ENCODE measurements at regions not wholly inside any gene's neighbourhood (a gene's known extent, or its start where the extent isn't known, plus 50 kb on each side); places are given as distances from the start of the nearest gene placed in this dataset.

GRCh38 chr6:43867246-43867645 lies 97.2 kb downstream of the VEGFA start:
- no peak overlapping the region for H3K27ac ChIP-seq (ENCODE audit: low read depth, low read length)
- H3K36me3 ChIP-seq (ENCODE audit: control insufficient read depth in 1 of 2, insufficient read depth in 2 of 2, low read length in 2 of 2), result no peaks in the 10 kb centered on the region
- H3K4me1 ChIP-seq (ENCODE audit: control insufficient read depth in 1 of 2, insufficient read depth in 2 of 2, low read length in 2 of 2), result no peaks in the 10 kb centered on the region
- no peak overlapping the region for H3K9ac ChIP-seq (ENCODE audit: low read depth in 1 of 2, low read length in 2 of 2)
- no peaks in the 10 kb centered on the region for H3K27me3 ChIP-seq (ENCODE audit: control insufficient read depth in 1 of 2, insufficient read depth in 2 of 2, low read length in 2 of 2)
- no peak overlapping the region for H3K4me3 ChIP-seq (ENCODE audit: low read depth in 1 of 2, low read length in 2 of 2)
- no peaks in the 10 kb centered on the region for H3K9me3 ChIP-seq (ENCODE audit: control insufficient read depth in 1 of 2, low read length in 2 of 2)

- Histone ChIP-seq H3K27me3 (ENCODE audit: control insufficient read depth in 1 of 2, insufficient read depth in 2 of 2, low read length in 2 of 2) (peaks cover 0 to 2% of the 10 kb centered on the region in 2 donors), H3K9ac (ENCODE audit: low read depth in 1 of 2, low read length in 2 of 2) (no peak overlapping the region), H3K27ac (ENCODE audit: low read depth, low read length) (no peak overlapping the region), H3K36me3 (ENCODE audit: control insufficient read depth in 1 of 2, insufficient read depth in 2 of 2, low read length in 2 of 2) (no peaks in the 10 kb centered on the region), H3K4me3 (ENCODE audit: low read depth in 1 of 2, low read length in 2 of 2) (no peak overlapping the region), H3K9me3 (ENCODE audit: control insufficient read depth in 1 of 2, low read length in 2 of 2) (no peaks in the 10 kb centered on the region), H3K4me1 (ENCODE audit: control insufficient read depth in 1 of 2, insufficient read depth in 2 of 2, low read length in 2 of 2) (no peaks in the 10 kb centered on the region)
Observed at GRCh38 chr6:43865932-43866645, 96.1 kb downstream of the VEGFA start.

GRCh38 chr6:43865086-43865485 lies 95.1 kb downstream of the VEGFA start:
- H3K4me1 ChIP-seq (ENCODE audit: control insufficient read depth in 1 of 2, insufficient read depth in 2 of 2, low read length in 2 of 2), result no peaks in the 10 kb centered on the region
- H3K9ac ChIP-seq (ENCODE audit: low read depth in 1 of 2, low read length in 2 of 2), result no peak overlapping the region
- H3K27me3 ChIP-seq (ENCODE audit: control insufficient read depth in 1 of 2, insufficient read depth in 2 of 2, low read length in 2 of 2), result peaks cover 0 to 2% of the 10 kb centered on the region in 2 donors
- no peak overlapping the region for H3K4me3 ChIP-seq (ENCODE audit: low read depth in 1 of 2, low read length in 2 of 2)
- no peaks in the 10 kb centered on the region for H3K36me3 ChIP-seq (ENCODE audit: control insufficient read depth in 1 of 2, insufficient read depth in 2 of 2, low read length in 2 of 2)
- no peaks in the 10 kb centered on the region for H3K9me3 ChIP-seq (ENCODE audit: control insufficient read depth in 1 of 2, low read length in 2 of 2)
- H3K27ac ChIP-seq (ENCODE audit: low read depth, low read length), result no peak overlapping the region

- Histone ChIP-seq H3K27ac (ENCODE audit: low read depth, low read length) (no peak overlapping the region), H3K9ac (ENCODE audit: low read depth in 1 of 2, low read length in 2 of 2) (no peak overlapping the region), H3K4me3 (ENCODE audit: low read depth in 1 of 2, low read length in 2 of 2) (no peak overlapping the region), H3K4me1 (ENCODE audit: control insufficient read depth in 1 of 2, insufficient read depth in 2 of 2, low read length in 2 of 2) (no peaks in the 10 kb centered on the region), H3K9me3 (ENCODE audit: control insufficient read depth in 1 of 2, low read length in 2 of 2) (no peaks in the 10 kb centered on the region), H3K36me3 (ENCODE audit: control insufficient read depth in 1 of 2, insufficient read depth in 2 of 2, low read length in 2 of 2) (no peaks in the 10 kb centered on the region), H3K27me3 (ENCODE audit: control insufficient read depth in 1 of 2, insufficient read depth in 2 of 2, low read length in 2 of 2) (peaks cover 0 to 2% of the 10 kb centered on the region in 2 donors)
Observed at GRCh38 chr6:43862925-43863324, 92.9 kb downstream of the VEGFA start.

DNA sequence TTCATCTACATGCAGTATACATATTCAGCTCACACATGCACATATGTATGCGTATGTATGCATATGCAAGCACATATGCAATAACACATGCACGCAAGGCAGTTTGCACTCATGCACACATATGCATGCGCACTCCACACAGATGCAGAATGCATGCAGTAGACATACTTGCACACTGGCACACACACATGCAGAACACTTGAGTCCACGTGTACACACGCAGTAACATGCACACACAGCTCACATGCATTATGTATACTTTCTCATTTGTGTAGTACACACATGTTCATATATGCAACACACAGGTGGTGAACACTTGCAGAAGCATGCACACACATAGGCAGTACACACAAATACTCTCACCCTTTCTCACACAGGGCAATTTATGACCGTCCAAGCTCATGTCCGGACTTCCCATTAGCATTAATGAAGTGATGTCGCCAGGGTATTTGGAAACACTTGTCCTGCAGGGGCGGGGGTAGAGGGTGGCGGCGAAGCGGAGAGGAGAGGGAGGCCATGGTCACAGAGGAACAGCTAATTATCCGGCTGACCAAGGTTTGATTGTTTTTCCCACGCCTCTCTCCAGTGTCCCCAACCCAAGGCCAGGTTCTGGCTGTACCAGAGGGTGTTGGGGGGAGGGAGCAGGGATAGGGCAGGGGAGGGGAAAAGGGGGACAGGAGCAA lies 91.3 kb downstream of the VEGFA start:
- Histone ChIP-seq H3K27ac (ENCODE audit: low read depth, low read length) (no peak overlapping the region), H3K9me3 (ENCODE audit: control insufficient read depth in 1 of 2, low read length in 2 of 2) (no peaks in the 10 kb centered on the region), H3K4me3 (ENCODE audit: low read depth in 1 of 2, low read length in 2 of 2) (no peak overlapping the region), H3K27me3 (ENCODE audit: control insufficient read depth in 1 of 2, insufficient read depth in 2 of 2, low read length in 2 of 2) (peaks cover 0 to 2% of the 10 kb centered on the region in 2 donors), H3K4me1 (ENCODE audit: control insufficient read depth in 1 of 2, insufficient read depth in 2 of 2, low read length in 2 of 2) (no peaks in the 10 kb centered on the region), H3K36me3 (ENCODE audit: control insufficient read depth in 1 of 2, insufficient read depth in 2 of 2, low read length in 2 of 2) (no peaks in the 10 kb centered on the region), H3K9ac (ENCODE audit: low read depth in 1 of 2, low read length in 2 of 2) (no peak overlapping the region)

GRCh38 chr6:43860285-43860684 lies 90.3 kb downstream of the VEGFA start:
- Histone ChIP-seq H3K27me3 (ENCODE audit: control insufficient read depth in 1 of 2, insufficient read depth in 2 of 2, low read length in 2 of 2) (peaks cover 0 to 2% of the 10 kb centered on the region in 2 donors), H3K9me3 (ENCODE audit: control insufficient read depth in 1 of 2, low read length in 2 of 2) (no peaks in the 10 kb centered on the region), H3K4me1 (ENCODE audit: control insufficient read depth in 1 of 2, insufficient read depth in 2 of 2, low read length in 2 of 2) (no peaks in the 10 kb centered on the region), H3K36me3 (ENCODE audit: control insufficient read depth in 1 of 2, insufficient read depth in 2 of 2, low read length in 2 of 2) (no peaks in the 10 kb centered on the region), H3K9ac (ENCODE audit: low read depth in 1 of 2, low read length in 2 of 2) (no peak overlapping the region), H3K4me3 (ENCODE audit: low read depth in 1 of 2, low read length in 2 of 2) (no peak overlapping the region), H3K27ac (ENCODE audit: low read depth, low read length) (no peak overlapping the region)

DNA sequence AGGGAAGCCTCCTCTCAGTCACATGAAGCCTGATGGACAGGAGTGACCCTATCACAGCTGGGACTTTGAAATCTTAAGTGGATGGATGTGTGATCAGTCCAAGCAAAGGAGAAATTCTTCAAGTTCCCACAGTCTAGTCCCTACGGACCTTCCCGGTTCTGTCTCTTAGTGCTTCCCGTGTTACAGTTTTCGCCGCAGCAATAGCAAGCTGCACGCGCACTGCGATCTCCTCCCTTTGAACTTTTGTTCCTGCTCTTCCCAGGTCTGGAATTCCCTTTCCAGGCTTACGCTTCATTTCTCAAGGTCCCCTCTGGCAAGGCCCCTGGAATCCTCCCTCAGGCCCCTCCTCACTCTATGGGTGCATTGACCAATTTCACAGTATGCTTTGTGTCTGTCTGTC lies 89.2 kb downstream of the VEGFA start:
- Histone ChIP-seq H3K36me3 (ENCODE audit: control insufficient read depth in 1 of 2, insufficient read depth in 2 of 2, low read length in 2 of 2) (no peaks in the 10 kb centered on the region), H3K9me3 (ENCODE audit: control insufficient read depth in 1 of 2, low read length in 2 of 2) (no peaks in the 10 kb centered on the region), H3K9ac (ENCODE audit: low read depth in 1 of 2, low read length in 2 of 2) (no peak overlapping the region), H3K27ac (ENCODE audit: low read depth, low read length) (no peak overlapping the region), H3K4me3 (ENCODE audit: low read depth in 1 of 2, low read length in 2 of 2) (no peak overlapping the region), H3K4me1 (ENCODE audit: control insufficient read depth in 1 of 2, insufficient read depth in 2 of 2, low read length in 2 of 2) (peaks cover 5 to 10% of the 10 kb centered on the region in 2 donors), H3K27me3 (ENCODE audit: control insufficient read depth in 1 of 2, insufficient read depth in 2 of 2, low read length in 2 of 2) (peaks cover 0 to 2% of the 10 kb centered on the region in 2 donors)

DNA sequence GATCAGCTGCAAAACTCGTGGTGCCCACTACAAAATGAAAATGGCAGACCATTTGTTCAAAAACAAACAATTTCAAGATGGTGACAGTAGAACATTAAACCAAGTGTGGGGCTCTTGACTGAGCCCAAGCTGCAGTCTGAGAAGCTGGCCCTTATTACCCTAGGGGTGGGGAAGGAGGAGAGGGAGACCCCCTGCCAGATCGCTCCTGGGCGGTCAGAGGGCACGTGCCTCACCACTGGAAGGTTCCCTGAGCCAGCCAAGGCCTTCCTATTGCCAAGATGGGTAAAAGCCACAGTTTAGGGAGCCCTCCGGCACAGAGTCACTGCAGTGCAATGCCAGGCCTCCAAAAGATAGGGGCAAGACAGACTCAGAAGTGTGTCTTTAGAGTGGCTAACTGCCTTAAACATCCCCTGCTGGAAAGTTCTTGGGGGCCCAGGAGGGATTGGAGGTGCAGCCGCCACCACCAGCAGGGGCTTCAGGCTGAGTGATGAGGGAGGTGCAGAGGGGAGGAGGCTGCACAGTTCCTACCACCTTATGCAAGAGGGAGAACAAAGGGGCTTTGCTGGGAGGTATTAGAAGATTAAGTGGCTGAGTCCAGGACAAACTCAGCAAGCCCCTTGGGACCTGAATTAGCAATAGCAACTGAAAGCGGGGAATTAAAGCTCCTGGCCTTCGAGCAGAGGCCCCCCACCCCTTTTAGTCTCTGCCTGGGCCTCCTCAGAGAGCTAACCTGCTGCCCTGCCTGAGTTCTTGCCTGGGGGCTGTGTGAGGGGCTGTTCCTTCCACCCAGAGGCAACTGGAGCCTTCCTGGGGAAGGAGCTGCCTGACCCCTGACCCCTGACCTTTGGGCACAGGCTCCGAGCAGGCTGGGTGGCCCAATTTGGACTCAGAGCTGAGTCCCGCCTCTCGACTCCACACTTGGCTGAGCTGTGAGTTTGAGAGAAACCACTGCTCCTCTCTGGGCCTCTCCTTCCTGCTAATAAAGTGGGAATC lies 88.4 kb downstream of the VEGFA start:
- Histone ChIP-seq H3K9ac (ENCODE audit: low read depth in 1 of 2, low read length in 2 of 2) (no peak overlapping the region), H3K27ac (ENCODE audit: low read depth, low read length) (no peak overlapping the region), H3K36me3 (ENCODE audit: control insufficient read depth in 1 of 2, insufficient read depth in 2 of 2, low read length in 2 of 2) (no peaks in the 10 kb centered on the region), H3K4me3 (ENCODE audit: low read depth in 1 of 2, low read length in 2 of 2) (no peak overlapping the region), H3K9me3 (ENCODE audit: control insufficient read depth in 1 of 2, low read length in 2 of 2) (no peaks in the 10 kb centered on the region), H3K27me3 (ENCODE audit: control insufficient read depth in 1 of 2, insufficient read depth in 2 of 2, low read length in 2 of 2) (peaks cover 0 to 2% of the 10 kb centered on the region in 2 donors), H3K4me1 (ENCODE audit: control insufficient read depth in 1 of 2, insufficient read depth in 2 of 2, low read length in 2 of 2) (peaks cover 5 to 15% of the 10 kb centered on the region in 2 donors)

GRCh38 chr6:43856005-43856765 lies 86.2 kb downstream of the VEGFA start:
- H3K4me3 ChIP-seq (ENCODE audit: low read depth in 1 of 2, low read length in 2 of 2), result no peak overlapping the region
- peaks cover 0 to under 1% of the 10 kb centered on the region in 2 donors for H3K27me3 ChIP-seq (ENCODE audit: control insufficient read depth in 1 of 2, insufficient read depth in 2 of 2, low read length in 2 of 2)
- no peaks in the 10 kb centered on the region for H3K36me3 ChIP-seq (ENCODE audit: control insufficient read depth in 1 of 2, insufficient read depth in 2 of 2, low read length in 2 of 2)
- H3K27ac ChIP-seq (ENCODE audit: low read depth, low read length), result no peak overlapping the region
- no peaks in the 10 kb centered on the region for H3K9me3 ChIP-seq (ENCODE audit: control insufficient read depth in 1 of 2, low read length in 2 of 2)
- no peak overlapping the region for H3K9ac ChIP-seq (ENCODE audit: low read depth in 1 of 2, low read length in 2 of 2)
- peaks cover 5 to 19% of the 10 kb centered on the region in 2 donors for H3K4me1 ChIP-seq (ENCODE audit: control insufficient read depth in 1 of 2, insufficient read depth in 2 of 2, low read length in 2 of 2)

Measured in duodenal mucosa (tissue), 2 donors.